ENCODE measurements at regions not wholly inside any gene's neighbourhood (a gene's known extent, or its start where the extent isn't known, plus 50 kb on each side); places are given as distances from the start of the nearest gene placed in this dataset.

DNA sequence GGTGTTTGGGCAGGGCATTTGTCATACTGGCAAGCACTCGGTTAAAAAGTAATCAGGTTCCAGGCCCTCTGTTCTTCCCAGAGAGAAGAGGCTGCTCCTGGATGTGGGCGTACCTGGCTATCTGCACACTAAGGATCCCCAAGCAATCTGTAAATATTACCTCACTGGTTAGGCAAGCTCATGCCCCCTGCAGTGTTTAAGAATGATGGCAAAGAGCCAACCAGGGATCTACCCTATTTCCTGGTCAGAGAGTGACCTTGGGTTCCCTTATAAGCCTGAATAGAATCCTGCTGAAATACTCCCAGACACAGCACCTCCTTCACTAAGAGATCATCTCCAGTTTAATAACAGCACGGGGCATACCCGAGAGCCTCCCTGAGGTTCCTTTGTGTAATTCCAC is 181.2 kb downstream of the PIK3R1 start:
- ATAC-seq: no peak
- peaks cover 5% of the 10 kb centered on the region for H3K4me1 Mint-ChIP-seq
- no peaks in the 10 kb centered on the region for H3K36me3 Mint-ChIP-seq (ENCODE audit: low read depth)
- no peaks in the 10 kb centered on the region for H3K9me3 Mint-ChIP-seq (ENCODE audit: low read depth)
- H3K4me3 Mint-ChIP-seq: no peak overlapping the region
- ChIA-PET POLR2A (no interaction called here), CTCF (no interaction called here)
- no peak overlapping the region for H3K27ac Mint-ChIP-seq
- DNase-seq: no peak
- intact Hi-C loops (cut with DNase I, micrococcal nuclease): no loop called here
- no peaks in the 10 kb centered on the region for H3K27me3 Mint-ChIP-seq

DNA sequence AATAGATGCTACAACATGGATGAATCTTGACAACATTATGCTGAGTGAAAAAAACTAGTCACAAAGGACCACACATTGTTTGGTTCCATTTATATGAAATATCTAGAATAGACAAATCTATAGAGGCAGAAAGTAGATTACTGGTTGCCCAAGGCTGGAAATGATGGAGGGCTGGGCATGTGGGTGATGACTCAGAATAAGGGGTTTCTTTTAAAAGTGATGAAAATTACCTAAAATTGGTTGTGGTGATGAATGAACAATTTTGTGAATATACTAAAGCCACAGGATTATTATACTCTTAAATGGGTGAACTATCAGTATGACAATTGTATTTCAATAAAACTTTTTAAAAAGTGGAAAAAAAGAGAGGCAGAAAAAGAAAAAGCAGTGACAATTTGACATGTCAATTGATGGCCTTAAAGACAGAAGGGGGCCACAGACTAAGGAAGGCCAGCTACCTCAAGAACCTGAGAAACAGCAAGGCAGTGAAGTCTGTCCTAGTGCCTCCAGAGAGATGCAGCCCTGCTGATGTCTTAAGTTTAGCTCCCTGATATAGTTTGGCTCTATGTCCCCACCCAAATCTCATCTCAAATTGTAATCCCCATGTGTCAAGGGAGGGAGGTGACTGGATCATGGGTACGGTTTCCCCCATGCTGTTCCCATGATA is 182.7 kb downstream of the PIK3R1 start:
- Mint-ChIP-seq H3K36me3 (ENCODE audit: low read depth) (no peaks in the 10 kb centered on the region), H3K9me3 (ENCODE audit: low read depth) (no peaks in the 10 kb centered on the region), H3K27me3 (no peaks in the 10 kb centered on the region), H3K4me3 (no peak overlapping the region), H3K27ac (no peak overlapping the region), H3K4me1 (peaks cover 5% of the 10 kb centered on the region)
- ChIA-PET CTCF (no interaction called here), POLR2A (no interaction called here)
- peak; percentile 29 for DNase-seq
- intact Hi-C loops (cut with DNase I, micrococcal nuclease): no loop called here
- ATAC-seq: peak; percentile 44

DNA sequence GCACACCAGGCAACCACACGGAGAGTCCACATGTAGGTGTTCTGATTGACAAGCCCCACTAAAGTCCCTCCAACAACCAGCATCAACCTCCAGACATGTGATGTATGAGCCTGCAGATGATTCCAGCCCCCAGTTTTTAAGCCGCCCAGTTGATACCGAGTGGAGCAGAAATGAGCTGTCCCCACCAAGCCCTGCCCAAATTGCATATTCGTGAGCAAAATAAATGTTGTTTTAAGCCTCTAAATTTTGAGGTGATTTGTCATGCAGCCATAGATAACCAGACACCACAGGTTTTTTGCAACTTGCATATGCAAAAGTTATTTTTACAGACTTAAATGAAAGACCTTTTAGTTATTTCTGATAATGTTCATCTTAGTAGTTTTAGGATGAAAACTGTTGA is 187.7 kb downstream of the PIK3R1 start:
- Mint-ChIP-seq H3K27me3 (no peaks in the 10 kb centered on the region), H3K4me3 (no peak overlapping the region), H3K9me3 (ENCODE audit: low read depth) (no peaks in the 10 kb centered on the region), H3K36me3 (ENCODE audit: low read depth) (no peaks in the 10 kb centered on the region), H3K27ac (no peak overlapping the region), H3K4me1 (peaks cover 28% of the 10 kb centered on the region)
- DNase-seq (no peak), ATAC-seq (no peak)
- POLR2A ChIA-PET: no interaction called here
- intact Hi-C loops (cut with DNase I, micrococcal nuclease): no loop called here
- CTCF ChIA-PET: no interaction called here

DNA sequence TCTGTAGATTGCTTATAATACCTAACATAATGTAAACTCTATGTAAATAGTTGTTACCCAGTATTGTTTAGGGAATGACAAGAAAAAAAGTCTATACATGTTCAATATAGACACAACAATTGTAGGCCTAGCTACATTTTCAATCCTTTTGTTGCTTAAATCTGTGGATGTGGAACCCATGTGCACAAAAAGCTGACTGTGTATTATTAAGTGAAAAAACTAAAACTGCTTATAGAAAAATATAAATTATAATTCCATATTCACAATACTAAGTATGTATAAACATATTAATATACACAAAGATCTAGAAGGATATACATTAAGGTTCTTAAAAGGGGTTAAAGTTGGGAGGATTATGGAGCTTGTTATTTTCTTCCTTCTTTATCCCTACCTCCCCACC is 188.7 kb downstream of the PIK3R1 start:
- Mint-ChIP-seq H3K27me3 (no peaks in the 10 kb centered on the region), H3K4me1 (peaks cover 26% of the 10 kb centered on the region), H3K9me3 (ENCODE audit: low read depth) (no peaks in the 10 kb centered on the region), H3K4me3 (no peak overlapping the region), H3K36me3 (ENCODE audit: low read depth) (no peaks in the 10 kb centered on the region), H3K27ac (no peak overlapping the region)
- CTCF ChIA-PET: interaction anchor here (0.6 to 1.3 kb wide), 3 partner anchors 31 to 131 kb away, joined by 3 to 4 read pairs (median 3); no protein-coding TSS in a partner anchor
- DNase-seq (no peak), ATAC-seq (no peak)
- intact Hi-C loops (cut with DNase I, micrococcal nuclease): no loop called here
- POLR2A ChIA-PET: interaction anchor here (0.6 to 0.7 kb wide), 2 partner anchors 27 to 105 kb away, joined by 5 to 9 read pairs; no protein-coding TSS in a partner anchor

DNA sequence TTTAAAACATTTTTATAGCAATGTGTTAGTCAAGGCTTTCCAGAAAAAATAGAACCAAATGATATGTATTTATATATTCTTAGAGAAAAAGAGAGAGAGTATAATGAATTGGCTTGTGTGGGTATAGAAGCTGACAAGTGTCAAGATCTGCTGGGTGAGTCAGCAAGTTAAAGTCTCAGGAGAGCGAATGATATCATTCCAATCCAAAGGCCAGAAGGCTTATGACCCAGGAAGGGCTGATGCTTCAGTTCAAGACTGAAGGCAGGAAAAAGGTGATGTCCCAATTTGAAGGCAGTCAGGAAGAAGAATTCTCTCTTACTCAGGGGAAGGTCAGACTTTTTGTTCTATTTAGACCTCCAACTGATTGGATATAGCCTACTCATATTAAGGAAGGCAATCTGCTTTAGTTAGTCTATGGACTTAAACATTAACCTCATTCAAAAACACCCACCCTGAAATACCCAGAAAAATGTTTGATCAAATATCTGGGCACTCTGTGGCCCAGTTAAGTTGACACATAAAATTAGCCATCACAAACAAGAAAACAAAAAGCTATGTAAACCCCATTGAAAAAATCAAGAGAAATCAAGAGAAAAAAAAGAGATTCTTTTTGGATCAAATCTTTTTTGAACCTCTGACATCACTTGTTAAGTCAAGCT is 189.6 kb downstream of the PIK3R1 start:
- no peak overlapping the region for H3K27ac Mint-ChIP-seq
- H3K27me3 Mint-ChIP-seq: no peaks in the 10 kb centered on the region
- no peaks in the 10 kb centered on the region for H3K9me3 Mint-ChIP-seq (ENCODE audit: low read depth)
- ChIA-PET POLR2A (no interaction called here), CTCF (interaction anchor here (0.8 to 1.3 kb wide), 4 partner anchors 30 to 138 kb away, joined by 3 to 4 read pairs (median 3); no protein-coding TSS in a partner anchor)
- H3K36me3 Mint-ChIP-seq (ENCODE audit: low read depth): no peaks in the 10 kb centered on the region
- DNase-seq (no peak), ATAC-seq (peak; percentile 59)
- peaks cover 26% of the 10 kb centered on the region for H3K4me1 Mint-ChIP-seq
- no peak overlapping the region for H3K4me3 Mint-ChIP-seq
- intact Hi-C loops (cut with DNase I, micrococcal nuclease): no loop called here

DNA sequence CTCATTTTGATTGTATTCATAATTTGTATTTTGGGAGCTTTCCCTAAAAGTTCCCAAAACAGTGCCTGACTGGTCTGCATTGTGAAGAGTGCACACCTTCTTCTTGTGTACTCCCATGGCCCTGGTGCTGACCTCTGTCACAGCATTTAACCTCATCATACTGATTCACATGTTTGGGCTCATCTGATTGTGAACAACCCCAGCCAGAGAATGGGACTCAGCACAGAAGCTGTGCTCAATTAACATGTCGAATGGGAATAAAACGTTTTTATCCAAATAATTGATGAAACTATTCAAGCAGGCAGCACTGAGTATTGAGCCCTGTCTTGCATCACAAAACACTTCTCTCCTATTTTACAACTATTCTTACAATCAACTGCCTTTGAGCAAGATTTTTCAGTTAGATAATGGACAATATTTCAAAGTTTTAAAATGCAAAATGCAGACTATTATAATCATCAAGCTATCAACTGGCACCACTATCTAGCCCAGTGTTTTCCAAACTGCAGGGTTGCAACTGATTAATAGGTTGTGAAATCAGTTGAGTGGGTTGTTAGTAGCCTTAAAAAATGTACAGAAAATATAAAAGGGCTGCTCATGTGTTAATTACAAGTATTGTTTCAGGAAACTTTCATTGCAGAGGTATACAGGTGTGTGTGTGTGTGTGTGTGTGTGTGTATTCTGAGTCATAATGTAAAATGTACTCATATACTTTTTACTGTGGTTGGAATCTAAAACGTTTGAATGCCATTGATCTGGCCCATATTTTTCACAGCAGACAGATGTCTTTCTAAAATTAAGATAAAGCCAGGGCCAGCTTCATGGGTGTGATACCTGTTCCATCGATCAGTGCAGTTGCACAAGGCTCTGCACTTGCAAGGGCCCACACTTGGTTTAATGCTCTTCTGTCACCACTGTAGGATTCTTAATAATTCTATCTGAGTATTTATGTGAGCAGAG is 190.5 kb downstream of the PIK3R1 start:
- Mint-ChIP-seq H3K36me3 (ENCODE audit: low read depth) (no peaks in the 10 kb centered on the region), H3K4me1 (peaks cover 26% of the 10 kb centered on the region), H3K4me3 (no peak overlapping the region), H3K9me3 (ENCODE audit: low read depth) (no peaks in the 10 kb centered on the region), H3K27ac (peak overlapping the region; percentile 55), H3K27me3 (peaks cover 1% of the 10 kb centered on the region)
- intact Hi-C loops (cut with DNase I, micrococcal nuclease): loop anchor here (1.0 kb wide), 1 partner anchor 28 kb away; no protein-coding TSS in a partner anchor
- ChIA-PET POLR2A (no interaction called here), CTCF (interaction anchor here (0.8 to 1.3 kb wide), 4 partner anchors 31 to 139 kb away, joined by 3 to 4 read pairs (median 3); no protein-coding TSS in a partner anchor)
- ATAC-seq (peak; percentile 83), DNase-seq (peak; percentile 26)

DNA sequence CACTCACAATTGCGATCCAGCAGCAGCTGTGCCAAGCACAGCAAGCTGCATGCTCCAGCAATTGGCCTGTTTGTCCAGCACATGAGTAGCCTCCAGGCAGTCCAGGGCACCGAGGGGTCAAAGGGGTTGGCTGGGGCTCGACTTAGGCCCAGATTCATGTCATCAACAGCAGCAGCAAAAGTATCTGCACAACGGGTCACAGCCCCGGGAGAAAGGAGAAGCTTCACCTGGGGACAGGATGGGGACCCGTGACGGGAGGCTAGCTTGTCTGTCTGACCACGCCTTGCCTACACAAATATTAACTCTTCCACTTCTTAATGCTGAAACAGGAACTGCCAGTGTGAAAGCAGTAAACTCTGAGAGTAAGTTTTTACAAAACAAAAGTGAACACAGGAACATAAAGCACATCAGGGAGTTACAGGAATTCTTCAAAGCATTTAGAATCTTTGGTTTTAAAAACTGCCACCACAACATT is 191.2 kb downstream of the PIK3R1 start:
- DNase-seq (no peak), ATAC-seq (peak; percentile 28)
- POLR2A ChIA-PET: no interaction called here
- Mint-ChIP-seq H3K36me3 (ENCODE audit: low read depth) (no peaks in the 10 kb centered on the region), H3K27me3 (peaks cover 1% of the 10 kb centered on the region), H3K4me1 (peaks cover 26% of the 10 kb centered on the region), H3K4me3 (no peak overlapping the region), H3K9me3 (ENCODE audit: low read depth) (no peaks in the 10 kb centered on the region), H3K27ac (peak overlapping the region; percentile 55)
- intact Hi-C loops (cut with DNase I, micrococcal nuclease): loop anchor here (1.0 kb wide), 1 partner anchor 27 kb away; no protein-coding TSS in a partner anchor
- CTCF ChIA-PET: interaction anchor here (0.6 to 1.2 kb wide), 3 partner anchors 16 to 137 kb away, joined by 3 read pairs; no protein-coding TSS in a partner anchor

DNA sequence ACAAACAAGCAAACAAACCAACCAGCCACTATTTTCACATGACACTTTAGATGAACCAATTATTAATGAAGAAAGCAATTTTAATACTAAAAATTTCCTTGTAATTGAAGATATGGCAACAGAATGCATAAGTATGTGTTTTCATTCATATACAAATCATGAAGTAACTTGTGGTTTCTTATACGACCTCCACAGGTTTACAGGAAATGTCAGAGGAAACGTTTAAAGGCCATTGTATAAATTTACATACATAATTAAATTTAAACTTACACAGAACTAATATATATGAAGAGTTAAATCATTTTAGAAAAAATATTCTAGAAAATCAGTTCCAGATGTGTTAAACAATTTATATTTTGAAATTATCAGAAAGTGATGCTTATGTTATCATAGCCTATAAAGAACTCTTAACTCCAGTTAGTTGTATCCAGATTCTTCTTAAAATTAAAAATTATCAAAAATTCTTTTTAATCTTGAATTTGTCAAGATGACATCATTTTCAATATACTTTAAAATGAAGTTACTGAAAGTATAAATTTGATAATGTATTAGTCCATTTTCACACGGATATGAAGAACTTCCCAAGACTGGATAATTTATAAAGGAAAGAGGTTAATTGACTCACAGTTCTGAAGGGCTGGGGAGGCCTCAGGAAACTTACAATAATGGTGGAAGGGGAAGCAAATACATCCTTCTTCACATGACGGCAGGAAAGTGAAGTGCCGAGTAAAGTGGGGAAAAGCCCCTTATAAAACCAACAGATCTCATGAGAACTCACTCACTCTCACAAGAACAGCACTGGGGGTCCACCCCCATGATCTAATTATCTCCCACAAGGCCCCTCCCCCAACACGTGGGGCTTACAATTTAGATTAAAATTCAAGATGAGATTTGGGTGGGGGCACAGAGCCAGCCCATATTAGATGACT is 192.0 kb downstream of the PIK3R1 start:
- H3K36me3 Mint-ChIP-seq (ENCODE audit: low read depth): no peaks in the 10 kb centered on the region
- peaks cover 1% of the 10 kb centered on the region for H3K27me3 Mint-ChIP-seq
- intact Hi-C loops (cut with DNase I, micrococcal nuclease): no loop called here
- ATAC-seq (no peak), DNase-seq (no peak)
- H3K27ac Mint-ChIP-seq: peak overlapping the region; percentile 55
- no peak overlapping the region for H3K4me3 Mint-ChIP-seq
- ChIA-PET POLR2A (no interaction called here), CTCF (interaction anchor here (0.6 kb wide), 2 partner anchors 17 to 60 kb away, joined by 3 read pairs; no protein-coding TSS in a partner anchor)
- H3K9me3 Mint-ChIP-seq (ENCODE audit: low read depth): no peaks in the 10 kb centered on the region
- H3K4me1 Mint-ChIP-seq: peaks cover 26% of the 10 kb centered on the region

DNA sequence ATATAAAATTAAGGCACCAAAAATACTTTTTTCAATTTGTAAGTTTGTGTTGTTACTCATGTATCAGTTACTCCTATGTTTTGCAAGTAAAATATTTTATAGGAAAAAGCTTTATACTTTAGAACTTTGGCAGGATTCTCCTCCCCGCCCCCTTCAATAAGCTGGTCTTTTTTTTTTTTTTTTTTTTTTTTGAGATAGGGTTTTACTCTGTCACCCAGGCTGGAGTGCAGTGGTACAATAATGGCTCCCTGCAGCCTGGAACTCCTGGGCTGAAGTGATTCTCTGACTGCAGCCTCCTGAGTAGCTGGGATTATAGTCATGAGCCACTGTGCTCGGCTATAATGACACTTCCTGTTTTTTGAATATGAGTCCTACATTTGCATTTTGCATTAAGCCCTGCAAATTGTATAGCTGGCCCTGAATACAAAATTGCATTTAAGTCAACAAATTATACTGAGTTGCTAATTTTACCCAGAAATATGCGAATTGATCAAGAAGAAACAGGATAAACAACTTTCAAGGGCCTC is 192.9 kb downstream of the PIK3R1 start:
- POLR2A ChIA-PET: no interaction called here
- no peak for ATAC-seq
- CTCF ChIA-PET: interaction anchor here (0.6 kb wide), 1 partner anchor 1361 kb away, joined by 3 read pairs; no protein-coding TSS in a partner anchor

DNA sequence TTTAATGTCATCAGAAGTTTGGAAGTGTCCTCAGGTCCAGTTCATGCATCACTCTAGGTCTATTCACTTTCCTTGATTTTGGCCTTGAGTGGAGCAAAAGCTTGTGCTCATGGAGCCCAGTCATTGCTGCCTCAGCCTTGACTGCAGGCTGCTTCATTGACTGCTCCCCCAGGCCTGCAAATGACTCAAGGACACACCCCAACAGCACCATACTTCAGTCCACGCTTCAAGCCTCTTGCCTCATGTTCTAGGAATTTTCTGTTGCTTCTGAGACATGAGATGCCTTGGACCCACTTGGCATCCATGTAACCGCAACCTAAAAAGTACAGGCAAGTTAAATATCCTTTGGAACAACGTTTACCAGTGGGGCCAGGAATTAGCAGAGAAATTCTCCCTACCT is 193.7 kb downstream of the PIK3R1 start:
- no peak for DNase-seq
- CTCF ChIA-PET: no interaction called here
- POLR2A ChIA-PET: no interaction called here
- Mint-ChIP-seq H3K27me3 (peaks cover 1% of the 10 kb centered on the region), H3K4me1 (peaks cover 26% of the 10 kb centered on the region), H3K36me3 (ENCODE audit: low read depth) (no peaks in the 10 kb centered on the region), H3K4me3 (no peak overlapping the region), H3K27ac (no peak overlapping the region), H3K9me3 (ENCODE audit: low read depth) (no peaks in the 10 kb centered on the region)
- intact Hi-C loops (cut with DNase I, micrococcal nuclease): no loop called here
- ATAC-seq: no peak

More for the DNA sequence above, 192.9 kb downstream of the PIK3R1 start:
- H3K36me3 Mint-ChIP-seq (ENCODE audit: low read depth): no peaks in the 10 kb centered on the region
- no peaks in the 10 kb centered on the region for H3K9me3 Mint-ChIP-seq (ENCODE audit: low read depth)
- peaks cover 1% of the 10 kb centered on the region for H3K27me3 Mint-ChIP-seq
- no peak overlapping the region for H3K27ac Mint-ChIP-seq
- no peak overlapping the region for H3K4me3 Mint-ChIP-seq
- H3K4me1 Mint-ChIP-seq: peaks cover 26% of the 10 kb centered on the region
- DNase-seq: no peak
- intact Hi-C loops (cut with DNase I, micrococcal nuclease): no loop called here
